Astrocyte (in vitro differentiated cells and primary cell): ENCODE measurements at regions not wholly inside any gene's neighbourhood (a gene's known extent, or its start where the extent isn't known, plus 50 kb on each side); places are given as distances from the start of the nearest gene placed in this dataset.

Experiments
- EZH2 ChIP-seq: IDR thresholded peaks from 2 replicates; pipeline ENCODE4 v1.6.1; 2012; ENCODE audit warnings: mild to moderate bottlenecking, low read length, inconsistent platforms; ENCODE audit not compliant: insufficient read depth
- TF ChIP-seq, protein P1 (sequence below): IDR thresholded peaks from 2 replicates; pipeline ENCODE4 v1.5.1; 2011; ENCODE audit warnings: low read depth, mild to moderate bottlenecking, inconsistent platforms, low read length, moderate library complexity; ENCODE audit not compliant: insufficient read depth

DNA sequence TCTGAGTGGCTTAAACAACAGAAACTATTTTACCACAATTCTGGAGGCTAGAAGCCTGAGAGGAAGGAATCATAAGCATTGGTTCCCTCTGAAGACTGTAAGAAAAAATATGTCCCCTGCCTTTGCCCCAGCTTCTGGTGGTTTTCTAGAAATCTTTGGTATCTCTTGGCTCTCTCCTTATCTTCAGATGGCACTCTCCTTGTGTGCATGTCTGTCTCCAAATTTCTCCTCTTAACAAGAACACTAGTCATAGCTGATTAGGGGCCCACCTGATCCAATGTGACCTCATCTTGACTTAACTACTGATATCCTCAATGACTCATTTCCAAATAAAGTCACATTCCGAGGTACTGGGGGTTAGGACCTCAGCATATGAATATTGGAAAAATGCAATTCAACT lies 635.0 kb upstream of the NR3C2 start:
- TF ChIP-seq, protein P1, sequence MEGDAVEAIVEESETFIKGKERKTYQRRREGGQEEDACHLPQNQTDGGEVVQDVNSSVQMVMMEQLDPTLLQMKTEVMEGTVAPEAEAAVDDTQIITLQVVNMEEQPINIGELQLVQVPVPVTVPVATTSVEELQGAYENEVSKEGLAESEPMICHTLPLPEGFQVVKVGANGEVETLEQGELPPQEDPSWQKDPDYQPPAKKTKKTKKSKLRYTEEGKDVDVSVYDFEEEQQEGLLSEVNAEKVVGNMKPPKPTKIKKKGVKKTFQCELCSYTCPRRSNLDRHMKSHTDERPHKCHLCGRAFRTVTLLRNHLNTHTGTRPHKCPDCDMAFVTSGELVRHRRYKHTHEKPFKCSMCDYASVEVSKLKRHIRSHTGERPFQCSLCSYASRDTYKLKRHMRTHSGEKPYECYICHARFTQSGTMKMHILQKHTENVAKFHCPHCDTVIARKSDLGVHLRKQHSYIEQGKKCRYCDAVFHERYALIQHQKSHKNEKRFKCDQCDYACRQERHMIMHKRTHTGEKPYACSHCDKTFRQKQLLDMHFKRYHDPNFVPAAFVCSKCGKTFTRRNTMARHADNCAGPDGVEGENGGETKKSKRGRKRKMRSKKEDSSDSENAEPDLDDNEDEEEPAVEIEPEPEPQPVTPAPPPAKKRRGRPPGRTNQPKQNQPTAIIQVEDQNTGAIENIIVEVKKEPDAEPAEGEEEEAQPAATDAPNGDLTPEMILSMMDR = no peak
- no peak for TF ChIP-seq EZH2
